IMR-90 (cell line): ENCODE measurements at regions not wholly inside any gene's neighbourhood (a gene's known extent, or its start where the extent isn't known, plus 50 kb on each side); places are given as distances from the start of the nearest gene placed in this dataset.
A peak's percentile ranks its signal among the peaks of the same experiment; 100 is the strongest.

Experiments
- ATAC-seq: fragments of 200-7000 bp; cut with Tn5 transposase; 2 replicates; pipeline ENCODE4 v1.9.1; 2020; ENCODE audit warnings: low read depth, mild to moderate bottlenecking, moderate library complexity
- BruUV-seq: library from RNA; stranded (reverse); fragments of 400-500 nt; replicated peaks from 2 replicates; lab custom pipeline; 2021; lab: Mats Ljungman, UMichigan
- CTCF ChIA-PET: fragments of 300-600 bp; formaldehyde crosslinking; extraction: SDS; loops from one replicate; lab custom pipeline; 2021; ENCODE audit warnings: antibody characterized with exemption; lab: Yijun Ruan, JAX
- POLR2A ChIA-PET: fragments of 300-600 bp; sonication (Branson Sonifier 250); formaldehyde crosslinking; loops from one replicate; lab custom pipeline; 2022; ENCODE audit warnings: antibody characterized with exemption; ENCODE audit not compliant: unreplicated experiment; lab: Charles Lee
- DNase-seq: peaks from one replicate; pipeline ENCODE4 v3.0.0; 2013
- H2AFZ ChIP-seq: replicated peaks from 2 replicates; pipeline ENCODE3; 2013; ENCODE audit warnings: low read length, mild to moderate bottlenecking; ENCODE audit not compliant: poor library complexity
- H2AK5ac ChIP-seq: 2 replicates; pipeline ENCODE4 v1.6.1; 2013; ENCODE audit warnings: low read depth, low read length, inconsistent platforms
- H2AK9ac ChIP-seq: replicated peaks from 2 replicates; pipeline ENCODE3; 2013; ENCODE audit warnings: mild to moderate bottlenecking, low read depth, low read length, moderate library complexity; ENCODE audit not compliant: poor library complexity
- H2BK120ac ChIP-seq: 2 replicates; pipeline ENCODE4 v1.6.1; 2013; ENCODE audit warnings: low read depth, low read length, inconsistent platforms
- H2BK15ac ChIP-seq: 3 replicates; pipeline ENCODE4 v1.6.1; 2013; ENCODE audit warnings: low read depth, low read length, inconsistent platforms
- H2BK20ac ChIP-seq: 2 replicates; pipeline ENCODE4 v1.6.1; 2013; ENCODE audit warnings: low read depth, mild to moderate bottlenecking, inconsistent platforms, low read length, moderate library complexity
- H2BK5ac ChIP-seq: 2 replicates; pipeline ENCODE4 v1.6.1; 2013; ENCODE audit warnings: mild to moderate bottlenecking, low read depth, low read length, inconsistent platforms; ENCODE audit not compliant: poor library complexity, severe bottlenecking
- H3K14ac ChIP-seq: replicated peaks from 2 replicates; pipeline ENCODE4 v1.6.1; 2013; ENCODE audit warnings: low read depth, low read length, inconsistent platforms
- H3K18ac ChIP-seq: 2 replicates; pipeline ENCODE4 v1.6.1; 2013; ENCODE audit warnings: low read depth, low read length, control low read depth
- H3K23ac ChIP-seq: 2 replicates; pipeline ENCODE4 v1.6.1; 2013; ENCODE audit warnings: low read depth, low read length, inconsistent platforms
- H3K27ac ChIP-seq: 2 replicates; pipeline ENCODE4 v1.5.1; 2013; ENCODE audit warnings: mild to moderate bottlenecking, control low read depth, low read length; ENCODE audit not compliant: insufficient read depth
- H3K27me3 ChIP-seq: 2 replicates; pipeline ENCODE4 v1.6.1; 2013; ENCODE audit warnings: low read length; ENCODE audit not compliant: control insufficient read depth, insufficient read depth
- H3K36me3 ChIP-seq: 2 replicates; pipeline ENCODE4 v1.6.1; 2013; ENCODE audit warnings: low read length, mixed read lengths; ENCODE audit not compliant: control insufficient read depth, insufficient read depth
- H3K4ac ChIP-seq: 2 replicates; pipeline ENCODE4 v1.6.1; 2013; ENCODE audit warnings: low read depth, low read length, inconsistent platforms
- H3K4me1 ChIP-seq: 2 replicates; pipeline ENCODE4 v1.6.1; 2013; ENCODE audit warnings: low read length, mixed read lengths; ENCODE audit not compliant: control insufficient read depth, insufficient read depth
- H3K4me2 ChIP-seq: 2 replicates; pipeline ENCODE4 v1.6.1; 2013; ENCODE audit warnings: low read depth, mild to moderate bottlenecking, control low read depth, low read length, moderate library complexity
- H3K4me3 ChIP-seq: 2 replicates; pipeline ENCODE4 v1.5.1; 2013; ENCODE audit warnings: low read depth, mild to moderate bottlenecking, control low read depth, low read length, moderate library complexity; ENCODE audit not compliant: insufficient read depth
- H3K56ac ChIP-seq: 2 replicates; pipeline ENCODE4 v1.6.1; 2013; ENCODE audit warnings: low read length, inconsistent platforms; ENCODE audit not compliant: insufficient read depth; ENCODE audit errors: extremely low read depth
- H3K79me1 ChIP-seq, 2 experiments: 2 replicates each; pipeline ENCODE4 v1.6.1; 2013; ENCODE audit warnings: low read length in 2 of 2, inconsistent platforms in 1 of 2, low read depth in 1 of 2
- H3K9ac ChIP-seq: 2 replicates; pipeline ENCODE4 v1.6.1; 2013; ENCODE audit warnings: low read depth, low read length, control low read depth
- H3K9me1 ChIP-seq: 2 replicates; pipeline ENCODE4 v1.6.1; 2013; ENCODE audit warnings: low read length, inconsistent platforms; ENCODE audit not compliant: insufficient read depth
- H3K9me3 ChIP-seq: 2 replicates; pipeline ENCODE4 v1.6.1; 2013; ENCODE audit warnings: low read length; ENCODE audit not compliant: control insufficient read depth, insufficient read depth
- H4K20me1 ChIP-seq: 2 replicates; pipeline ENCODE4 v1.6.1; 2013; ENCODE audit warnings: low read length, inconsistent platforms; ENCODE audit not compliant: insufficient read depth
- H4K5ac ChIP-seq: 2 replicates; pipeline ENCODE4 v1.6.1; 2013; ENCODE audit warnings: mild to moderate bottlenecking, low read depth, low read length, control low read depth
- H4K8ac ChIP-seq, 2 experiments: 2 replicates each; pipeline ENCODE4 v1.6.1; 2013; ENCODE audit warnings: low read depth in 2 of 2, low read length in 2 of 2, control low read depth in 1 of 2, inconsistent platforms in 1 of 2
- H4K91ac ChIP-seq: 2 replicates; pipeline ENCODE4 v1.6.1; 2013; ENCODE audit warnings: low read depth, low read length, inconsistent platforms; ENCODE audit not compliant: insufficient read depth
- CHD1 ChIP-seq: IDR thresholded peaks from 2 replicates; pipeline ENCODE4 v1.6.1; 2012; ENCODE audit warnings: low read depth, low read length, improper control_type of control experiment
- MAFK ChIP-seq: IDR thresholded peaks from 2 replicates; pipeline ENCODE4 v1.6.1; 2012; ENCODE audit warnings: low read depth, low read length, improper control_type of control experiment
- MAZ ChIP-seq: IDR thresholded peaks from 2 replicates; pipeline ENCODE4 v1.6.1; 2012; ENCODE audit warnings: low read depth, mild to moderate bottlenecking, low read length, improper control_type of control experiment, moderate library complexity, borderline replicate concordance
- dilution Hi-C: fragments of 300-500 bp; cut with HindIII; formaldehyde crosslinking; loops from one replicate; pipeline ENCODE4 v1.14.3; 2018; ENCODE audit warnings: low sequenced_read_pairs; ENCODE audit not compliant: unreplicated experiment
- in situ Hi-C: fragments of 300-500 bp; cut with MboI; formaldehyde crosslinking; loops from 3 replicates; pipeline ENCODE4 v1.14.3; 2019; ENCODE audit warnings: low sequenced_read_pairs, inconsistent platforms, mixed read lengths
- intact Hi-C: fragments of 100-400 bp; cut with micrococcal nuclease; formaldehyde crosslinking; loops from 2 replicates; pipeline ENCODE4 v1.10.0; 2022
- TF ChIP-seq, protein P1 (sequence below): fragments of 150-350 bp; IDR thresholded peaks from 2 replicates; pipeline ENCODE4 v1.6.1; 2016; ENCODE audit warnings: low read depth, mild to moderate bottlenecking, low read length, moderate library complexity, borderline replicate concordance

DNA sequence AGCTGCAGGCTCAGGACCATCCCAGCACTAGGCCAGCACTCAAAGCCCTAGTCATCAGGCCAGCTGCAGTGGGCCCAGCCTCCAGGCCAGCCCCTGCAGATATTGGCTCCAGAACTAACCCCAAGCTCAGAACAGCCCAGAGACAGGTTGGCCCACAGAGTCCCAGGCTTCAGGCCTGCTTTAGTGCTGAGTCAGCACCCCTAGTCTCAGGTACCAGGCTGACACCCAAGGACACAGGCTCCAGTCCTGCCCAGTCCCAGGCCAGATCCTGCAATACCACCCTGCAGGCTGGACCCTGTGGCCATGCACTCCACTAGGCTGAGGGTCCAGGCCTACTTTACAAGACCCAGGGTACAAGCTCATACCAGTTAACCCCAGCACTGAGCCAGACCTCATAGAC, 234.4 kb upstream of the GPRIN3 start:
- Histone ChIP-seq H3K9me1 (no peaks in the 10 kb centered on the region), H3K36me3 (no peaks in the 10 kb centered on the region), H3K18ac (no peak overlapping the region), H3K9me3 (no peaks in the 10 kb centered on the region), H2AK5ac (0 out of 2 replicates have a peak overlapping the region, but pooled peaks have one; percentile 5), H2AK9ac (no peak overlapping the region), H3K4me2 (no peak overlapping the region), H3K79me1 (no peaks in the 10 kb centered on the region), H3K4me1 (peaks cover 11% of the 10 kb centered on the region), H3K56ac (no peak overlapping the region), H2BK5ac (no peak overlapping the region), H2BK20ac (no peak overlapping the region; the same call in 1 of the 2 replicates), H2AFZ (no peak overlapping the region), H3K23ac (no peak overlapping the region), H3K4me3 (no peak overlapping the region), H3K27ac (no peak overlapping the region), H3K14ac (no peak overlapping the region), H4K8ac (no peak overlapping the region), H2BK15ac (no peak overlapping the region), H4K91ac (no peak overlapping the region), H2BK120ac (no peak overlapping the region), H4K20me1 (no peaks in the 10 kb centered on the region), H3K27me3 (no peaks in the 10 kb centered on the region), H3K9ac (no peak overlapping the region), H4K5ac (no peak overlapping the region), H3K4ac (no peak overlapping the region)
- in situ Hi-C loops (no loop called here), intact Hi-C loops (no loop called here), dilution Hi-C loops (no loop called here)
- DNase-seq = no peak
- TF ChIP-seq CHD1 (no peak), MAZ (no peak), MAFK (peak; percentile 98)
- TF ChIP-seq, protein P1, sequence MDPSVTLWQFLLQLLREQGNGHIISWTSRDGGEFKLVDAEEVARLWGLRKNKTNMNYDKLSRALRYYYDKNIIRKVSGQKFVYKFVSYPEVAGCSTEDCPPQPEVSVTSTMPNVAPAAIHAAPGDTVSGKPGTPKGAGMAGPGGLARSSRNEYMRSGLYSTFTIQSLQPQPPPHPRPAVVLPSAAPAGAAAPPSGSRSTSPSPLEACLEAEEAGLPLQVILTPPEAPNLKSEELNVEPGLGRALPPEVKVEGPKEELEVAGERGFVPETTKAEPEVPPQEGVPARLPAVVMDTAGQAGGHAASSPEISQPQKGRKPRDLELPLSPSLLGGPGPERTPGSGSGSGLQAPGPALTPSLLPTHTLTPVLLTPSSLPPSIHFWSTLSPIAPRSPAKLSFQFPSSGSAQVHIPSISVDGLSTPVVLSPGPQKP = no peak
- POLR2A ChIA-PET = no interaction called here
- no peak for ATAC-seq
- CTCF ChIA-PET = no interaction called here
- BruUV-seq = no TSS peak
